ENCODE measurements at regions not wholly inside any gene's neighbourhood (a gene's known extent, or its start where the extent isn't known, plus 50 kb on each side); places are given as distances from the start of the nearest gene placed in this dataset.

GRCh38 chr13:36549126-36549702 is 116.9 kb downstream of the CCNA1 start:
- no peak for DNase-seq (ENCODE audit: low spot score)
- Histone ChIP-seq H3K4me3 (no peak overlapping the region), H3K36me3 (replicated peaks; ENCODE audit: insufficient read depth, low read depth) (no peaks in the 10 kb centered on the region), H3K4me1 (ENCODE audit: insufficient read depth) (no peaks in the 10 kb centered on the region), H3K27me3 (no peaks in the 10 kb centered on the region), H3K9me3 (ENCODE audit: low read depth) (no peaks in the 10 kb centered on the region), H3K27ac (no peak overlapping the region), H2AFZ (no peak overlapping the region), H4K20me1 (ENCODE audit: insufficient read depth, poor library complexity, severe bottlenecking) (no peaks in the 10 kb centered on the region), H3K79me2 (no peaks in the 10 kb centered on the region), H3K4me2 (no peak overlapping the region), H3K9me2 (replicated peaks; ENCODE audit: insufficient read depth) (no peaks in the 10 kb centered on the region)
- TF ChIP-seq EZH2phosphoT487 (IDR thresholded peaks at IDR 0.05; ENCODE audit: low read depth, severe bottlenecking, unreplicated experiment) (no peak), EZH2 (IDR thresholded peaks at IDR 0.05; ENCODE audit: borderline replicate concordance) (no peak), CTCF (IDR thresholded peaks at IDR 0.05; ENCODE audit: poor library complexity) (no peak)
- 95% methylated on average over 2 of the region's 2 CpGs for WGBS (ENCODE audit: low lambda C conversion rate, missing lambda C conversion rate)

GRCh38 chr13:36549755-36550154 is 117.5 kb downstream of the CCNA1 start:
- no peak overlapping the region for H3K4me2 ChIP-seq
- WGBS (ENCODE audit: low lambda C conversion rate, missing lambda C conversion rate): 71% methylated on average over 7 of the region's 7 CpGs
- H3K9me3 ChIP-seq (ENCODE audit: low read depth): no peaks in the 10 kb centered on the region
- no peaks in the 10 kb centered on the region for H3K27me3 ChIP-seq
- H3K36me3 ChIP-seq (replicated peaks; ENCODE audit: insufficient read depth, low read depth): no peaks in the 10 kb centered on the region
- H3K4me3 ChIP-seq: no peak overlapping the region
- DNase-seq (ENCODE audit: low spot score): no peak
- H3K27ac ChIP-seq: no peak overlapping the region
- H2AFZ ChIP-seq: no peak overlapping the region
- H4K20me1 ChIP-seq (ENCODE audit: insufficient read depth, poor library complexity, severe bottlenecking): no peaks in the 10 kb centered on the region
- no peak for TF ChIP-seq CTCF (IDR thresholded peaks at IDR 0.05; ENCODE audit: poor library complexity)
- TF ChIP-seq EZH2 (IDR thresholded peaks at IDR 0.05; ENCODE audit: borderline replicate concordance): no peak
- TF ChIP-seq EZH2phosphoT487 (IDR thresholded peaks at IDR 0.05; ENCODE audit: low read depth, severe bottlenecking, unreplicated experiment): no peak
- H3K79me2 ChIP-seq: no peaks in the 10 kb centered on the region
- no peaks in the 10 kb centered on the region for H3K4me1 ChIP-seq (ENCODE audit: insufficient read depth)
- no peaks in the 10 kb centered on the region for H3K9me2 ChIP-seq (replicated peaks; ENCODE audit: insufficient read depth)

- Histone ChIP-seq H3K36me3 (replicated peaks; ENCODE audit: insufficient read depth, low read depth) (no peaks in the 10 kb centered on the region), H2AFZ (no peak overlapping the region), H3K9me2 (replicated peaks; ENCODE audit: insufficient read depth) (no peaks in the 10 kb centered on the region), H4K20me1 (ENCODE audit: insufficient read depth, poor library complexity, severe bottlenecking) (no peaks in the 10 kb centered on the region), H3K27ac (no peak overlapping the region), H3K27me3 (no peaks in the 10 kb centered on the region), H3K4me2 (no peak overlapping the region), H3K4me3 (no peak overlapping the region), H3K79me2 (no peaks in the 10 kb centered on the region), H3K9me3 (ENCODE audit: low read depth) (no peaks in the 10 kb centered on the region), H3K4me1 (ENCODE audit: insufficient read depth) (no peaks in the 10 kb centered on the region)
- DNase-seq (ENCODE audit: low spot score): no peak
- TF ChIP-seq EZH2 (IDR thresholded peaks at IDR 0.05; ENCODE audit: borderline replicate concordance): no peak
- TF ChIP-seq CTCF (IDR thresholded peaks at IDR 0.05; ENCODE audit: poor library complexity): no peak
- no peak for TF ChIP-seq EZH2phosphoT487 (IDR thresholded peaks at IDR 0.05; ENCODE audit: low read depth, severe bottlenecking, unreplicated experiment)
- 79% methylated on average over 2 of the region's 2 CpGs for WGBS (ENCODE audit: low lambda C conversion rate, missing lambda C conversion rate)
Observed at GRCh38 chr13:36550177-36550576, 117.9 kb downstream of the CCNA1 start.

GRCh38 chr13:36551445-36551844 is 119.2 kb downstream of the CCNA1 start:
- H3K36me3 ChIP-seq (replicated peaks; ENCODE audit: insufficient read depth, low read depth): no peaks in the 10 kb centered on the region
- H3K27ac ChIP-seq: no peak overlapping the region
- no peaks in the 10 kb centered on the region for H3K9me2 ChIP-seq (replicated peaks; ENCODE audit: insufficient read depth)
- no peaks in the 10 kb centered on the region for H3K9me3 ChIP-seq (ENCODE audit: low read depth)
- no peaks in the 10 kb centered on the region for H4K20me1 ChIP-seq (ENCODE audit: insufficient read depth, poor library complexity, severe bottlenecking)
- H2AFZ ChIP-seq: no peak overlapping the region
- WGBS (ENCODE audit: low lambda C conversion rate, missing lambda C conversion rate): 92% methylated on average over 3 of the region's 3 CpGs
- H3K4me1 ChIP-seq (ENCODE audit: insufficient read depth): no peaks in the 10 kb centered on the region
- H3K4me3 ChIP-seq: no peak overlapping the region
- no peaks in the 10 kb centered on the region for H3K27me3 ChIP-seq
- no peak overlapping the region for H3K4me2 ChIP-seq
- DNase-seq (ENCODE audit: low spot score): no peak
- no peak for TF ChIP-seq EZH2phosphoT487 (IDR thresholded peaks at IDR 0.05; ENCODE audit: low read depth, severe bottlenecking, unreplicated experiment)
- no peak for TF ChIP-seq EZH2 (IDR thresholded peaks at IDR 0.05; ENCODE audit: borderline replicate concordance)
- TF ChIP-seq CTCF (IDR thresholded peaks at IDR 0.05; ENCODE audit: poor library complexity): no peak
- no peaks in the 10 kb centered on the region for H3K79me2 ChIP-seq
